Prostate gland (tissue), 2 donors: ENCODE measurements at regions not wholly inside any gene's neighbourhood (a gene's known extent, or its start where the extent isn't known, plus 50 kb on each side); places are given as distances from the start of the nearest gene placed in this dataset.

Source experiments
- POLR2A ChIP-seq: fragments of 450-650 bp; IDR thresholded peaks from one replicate; pipeline ENCODE4 v1.6.1; 2016; ENCODE audit warnings: antibody characterized with exemption, mild to moderate bottlenecking
- POLR2AphosphoS5 ChIP-seq: sonication (generic); formaldehyde crosslinking; IDR thresholded peaks from one replicate; pipeline ENCODE4 v1.6.1; 2017; ENCODE audit warnings: antibody characterized with exemption
- TF ChIP-seq, protein P1 (sequence below), 4 experiments: fragments of 200-600 bp in 2 of 4; fragments of 450-650 bp in 2 of 4; sonication (generic) in 2 of 4; IDR thresholded peaks; 1 replicate in 3 of 4; 2 replicates in 1 of 4; pipeline ENCODE4 v1.5.1; 2016 to 2019; ENCODE audit warnings: antibody characterized with exemption in 4 of 4, mild to moderate bottlenecking in 2 of 4, moderate library complexity in 2 of 4

DNA sequence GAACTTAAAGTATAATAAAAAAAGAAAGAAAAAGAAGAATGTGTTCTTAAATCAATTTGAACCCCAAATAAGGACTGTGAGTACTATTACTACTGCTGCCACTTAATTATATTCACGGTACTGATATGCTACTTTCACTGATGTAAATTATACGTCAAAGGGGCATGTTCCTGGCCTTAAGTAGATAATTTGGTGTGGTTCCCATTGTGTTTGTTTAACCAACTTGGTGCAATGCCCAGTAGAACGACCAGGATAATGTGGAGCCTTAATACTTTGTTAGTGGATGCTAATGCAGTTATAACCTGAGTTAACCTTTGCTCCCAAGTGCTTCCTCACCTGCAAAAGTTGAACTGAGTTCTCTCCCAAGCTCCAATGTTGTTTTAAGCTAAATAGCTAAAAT, 142.0 kb downstream of the NR4A2 start:
- TF ChIP-seq POLR2A (no peak), POLR2AphosphoS5 (no peak)
- TF ChIP-seq, protein P1, sequence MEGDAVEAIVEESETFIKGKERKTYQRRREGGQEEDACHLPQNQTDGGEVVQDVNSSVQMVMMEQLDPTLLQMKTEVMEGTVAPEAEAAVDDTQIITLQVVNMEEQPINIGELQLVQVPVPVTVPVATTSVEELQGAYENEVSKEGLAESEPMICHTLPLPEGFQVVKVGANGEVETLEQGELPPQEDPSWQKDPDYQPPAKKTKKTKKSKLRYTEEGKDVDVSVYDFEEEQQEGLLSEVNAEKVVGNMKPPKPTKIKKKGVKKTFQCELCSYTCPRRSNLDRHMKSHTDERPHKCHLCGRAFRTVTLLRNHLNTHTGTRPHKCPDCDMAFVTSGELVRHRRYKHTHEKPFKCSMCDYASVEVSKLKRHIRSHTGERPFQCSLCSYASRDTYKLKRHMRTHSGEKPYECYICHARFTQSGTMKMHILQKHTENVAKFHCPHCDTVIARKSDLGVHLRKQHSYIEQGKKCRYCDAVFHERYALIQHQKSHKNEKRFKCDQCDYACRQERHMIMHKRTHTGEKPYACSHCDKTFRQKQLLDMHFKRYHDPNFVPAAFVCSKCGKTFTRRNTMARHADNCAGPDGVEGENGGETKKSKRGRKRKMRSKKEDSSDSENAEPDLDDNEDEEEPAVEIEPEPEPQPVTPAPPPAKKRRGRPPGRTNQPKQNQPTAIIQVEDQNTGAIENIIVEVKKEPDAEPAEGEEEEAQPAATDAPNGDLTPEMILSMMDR (IDR thresholded peaks at IDR 0.05): no peak
